HG03064 (cell line): ENCODE measurements at regions not wholly inside any gene's neighbourhood (a gene's known extent, or its start where the extent isn't known, plus 50 kb on each side); places are given as distances from the start of the nearest gene placed in this dataset.
"Not testable (repeated sequence)": the region's sequence is repeated elsewhere in the genome, so short reads cannot be mapped to it uniquely, and the experiment has no call there.

ENCODE experiments used
- ATAC-seq: cut with Tn5 transposase; IDR thresholded peaks from one replicate; pipeline ENCODE4 v1.9.1; 2021; ENCODE audit warnings: low read depth; ENCODE audit not compliant: unreplicated experiment

DNA sequence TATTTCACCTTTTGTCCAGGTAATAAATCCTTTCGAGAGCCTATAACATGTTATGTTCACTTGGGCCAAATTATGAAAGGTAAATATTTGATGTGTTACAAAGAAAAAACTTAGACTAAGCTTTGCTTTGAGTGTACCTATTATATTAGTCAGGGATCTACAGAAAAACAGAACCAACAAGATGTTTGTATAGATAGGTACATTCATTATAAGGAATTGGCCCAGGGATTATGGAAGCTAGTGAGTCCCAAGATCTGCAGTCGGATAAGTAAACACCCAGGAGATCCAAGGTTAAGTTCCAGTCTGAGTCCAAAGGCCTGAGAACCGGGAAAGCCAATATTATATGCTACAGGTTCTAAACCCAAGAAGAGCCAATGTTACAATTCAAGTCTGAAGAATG, 234.5 kb downstream of the NRIP1 start:
- ATAC-seq, result no peak

- no peak for ATAC-seq
Measured at GRCh38 chr21:14829685-14830084, 235.1 kb downstream of the NRIP1 start.

GRCh38 chr21:14827468-14827867, 237.3 kb downstream of the NRIP1 start:
- ATAC-seq, result no peak

DNA sequence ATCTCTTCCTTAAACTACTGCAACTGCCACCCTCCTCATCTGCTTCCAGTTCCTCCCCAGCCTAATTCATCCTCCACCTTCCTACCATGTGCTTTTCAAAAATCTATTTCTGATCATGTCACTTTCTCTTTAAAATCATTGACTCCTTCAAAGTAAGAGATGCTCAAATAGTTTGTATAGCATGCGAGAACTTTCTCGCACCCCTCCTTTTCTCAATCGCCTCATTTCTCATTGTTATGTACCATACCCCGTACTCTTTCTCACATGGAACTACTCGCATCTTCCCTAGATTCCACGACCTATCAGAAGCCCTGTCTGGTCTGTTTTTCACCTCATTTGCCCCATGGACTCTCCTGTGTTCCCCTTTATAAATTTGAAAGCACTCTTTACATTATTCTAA, 238.2 kb downstream of the NRIP1 start:
- no peak for ATAC-seq

DNA sequence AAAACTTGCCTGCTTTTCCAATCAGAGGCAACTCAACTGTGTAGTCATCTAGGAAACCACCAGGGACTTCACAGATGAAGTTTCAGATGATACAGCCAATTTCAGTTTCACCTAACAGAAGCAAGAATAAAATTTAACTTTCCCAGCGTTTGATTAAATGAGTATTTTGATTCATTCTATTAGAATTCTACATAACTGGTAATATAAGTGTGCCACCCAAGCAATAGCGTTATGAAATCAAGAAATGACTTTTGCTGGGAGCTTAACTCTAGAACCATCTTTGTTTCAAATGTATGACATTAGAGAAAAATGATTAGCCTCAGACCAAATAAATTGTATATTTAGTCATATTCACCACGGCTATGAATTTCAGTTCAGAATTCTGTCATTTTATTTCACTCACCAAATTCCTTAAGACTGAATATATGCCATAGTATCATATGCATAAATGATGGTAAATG, 239.3 kb downstream of the NRIP1 start:
- peak; percentile 70 for ATAC-seq

DNA sequence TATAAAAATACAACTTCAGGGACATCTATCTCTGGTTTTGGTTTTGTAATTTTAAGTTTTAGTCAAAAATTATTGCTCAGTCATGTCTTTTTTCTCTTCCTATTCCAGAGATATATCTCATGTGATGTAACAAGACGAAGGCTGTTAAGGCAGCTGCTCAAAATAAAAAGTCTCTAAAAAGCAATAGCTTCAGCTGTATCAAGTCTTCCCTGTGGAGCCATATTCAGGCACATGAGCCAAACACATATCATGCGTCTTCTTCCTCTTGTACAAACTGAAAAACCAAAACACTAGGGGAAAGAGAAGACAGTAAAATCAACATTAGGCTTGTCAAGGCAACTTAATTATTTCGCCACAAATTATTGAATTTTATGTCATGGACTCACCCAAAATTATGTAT, 240.7 kb downstream of the NRIP1 start:
- ATAC-seq, result no peak

DNA sequence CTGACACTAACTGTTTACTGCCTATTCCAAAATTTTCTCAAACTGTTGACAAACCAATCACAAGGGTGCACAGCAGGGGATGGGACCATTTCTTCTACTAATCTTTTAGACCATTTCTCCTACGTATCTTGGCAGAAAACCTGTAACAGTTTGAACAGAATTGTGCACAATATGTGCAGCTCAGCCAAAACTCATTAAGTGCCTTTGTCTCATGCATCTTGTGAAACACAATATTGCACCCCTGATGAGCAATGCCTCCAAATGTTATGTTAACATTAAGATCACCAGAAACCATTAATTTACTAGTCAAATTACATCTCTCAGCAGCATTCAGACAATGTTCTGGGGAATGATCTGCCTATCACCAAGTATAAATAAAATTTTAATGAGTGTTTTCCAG, 247.5 kb downstream of the NRIP1 start:
- no peak for ATAC-seq

DNA sequence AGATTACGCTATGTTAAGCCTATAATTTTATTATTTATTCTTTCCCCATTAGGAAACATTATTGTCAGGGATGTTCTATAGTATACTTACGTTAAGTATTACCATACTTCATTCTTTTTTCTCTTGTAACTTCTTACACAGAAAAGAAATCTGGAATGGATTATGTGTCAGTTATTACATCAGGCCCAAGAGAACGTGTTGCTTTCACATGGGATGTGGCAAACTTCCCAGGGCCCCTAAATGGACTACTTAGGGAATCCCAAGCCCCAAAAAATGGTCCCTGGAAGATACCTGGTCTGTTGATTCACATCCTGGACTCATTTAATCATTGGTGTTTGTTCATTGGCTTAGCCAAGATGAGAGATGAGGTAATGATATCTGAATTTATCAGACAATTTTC, 249.8 kb downstream of the NRIP1 start:
- no peak for ATAC-seq

DNA sequence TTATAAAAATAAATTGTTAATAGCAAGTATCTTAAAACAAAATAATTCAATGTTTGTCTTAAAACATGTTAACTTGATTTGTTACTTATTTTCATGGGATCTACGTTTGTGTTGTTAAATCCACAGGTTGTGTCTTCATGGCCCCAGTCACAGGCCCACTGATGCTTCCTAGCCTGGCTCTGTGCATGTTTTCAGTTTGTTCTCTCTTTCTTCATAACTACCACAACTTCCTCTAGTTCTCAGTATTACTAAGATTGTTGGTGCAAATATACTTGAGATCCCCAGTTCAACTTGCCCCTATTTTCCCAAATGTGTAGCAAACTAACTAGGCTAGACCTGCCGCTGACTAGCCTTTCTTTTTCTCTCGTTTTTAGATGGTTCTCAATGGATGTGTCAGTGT, 250.5 kb downstream of the NRIP1 start:
- no peak for ATAC-seq

GRCh38 chr21:14804170-14804569, 258.1 kb upstream of the SAMSN1 start:
- not testable (repeated sequence) for ATAC-seq

DNA sequence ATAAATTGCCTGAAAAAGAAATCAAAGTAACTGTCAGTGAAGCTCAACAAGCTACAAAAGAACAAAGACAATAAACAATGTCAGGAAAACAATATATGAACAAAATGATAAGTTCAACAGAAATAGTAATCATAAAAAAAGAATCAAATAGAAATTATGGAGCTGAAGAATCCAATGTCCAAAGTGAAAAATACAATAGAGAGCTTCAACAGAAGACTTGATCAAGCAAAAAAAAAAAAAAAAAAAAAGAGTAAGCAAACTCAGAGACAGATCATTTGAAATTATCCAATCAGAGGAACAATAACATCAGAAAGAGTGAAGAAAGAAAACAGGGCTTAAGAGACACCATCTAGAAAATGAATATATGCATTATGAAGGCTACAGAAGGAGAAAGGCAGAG, 251.4 kb upstream of the SAMSN1 start:
- no peak for ATAC-seq

DNA sequence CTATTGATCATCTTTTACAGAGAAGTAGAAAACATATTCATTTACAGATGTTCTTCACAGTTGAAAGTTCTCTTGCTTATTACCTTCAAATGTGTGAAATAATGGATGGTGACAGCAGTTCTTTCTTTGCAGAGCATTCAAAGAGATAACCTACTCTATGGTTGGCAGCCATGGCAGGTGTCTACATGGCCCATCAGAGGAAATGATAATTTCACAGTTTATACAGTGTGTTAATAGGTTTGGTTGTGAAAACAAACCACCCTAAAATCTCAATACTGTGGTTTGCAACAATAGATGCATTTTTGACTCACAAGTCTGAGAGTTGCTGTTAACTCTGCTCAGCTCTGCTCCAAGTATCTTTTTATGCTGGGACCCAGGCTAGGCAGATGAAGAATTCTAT, 241.2 kb upstream of the SAMSN1 start:
- ATAC-seq, result no peak

DNA sequence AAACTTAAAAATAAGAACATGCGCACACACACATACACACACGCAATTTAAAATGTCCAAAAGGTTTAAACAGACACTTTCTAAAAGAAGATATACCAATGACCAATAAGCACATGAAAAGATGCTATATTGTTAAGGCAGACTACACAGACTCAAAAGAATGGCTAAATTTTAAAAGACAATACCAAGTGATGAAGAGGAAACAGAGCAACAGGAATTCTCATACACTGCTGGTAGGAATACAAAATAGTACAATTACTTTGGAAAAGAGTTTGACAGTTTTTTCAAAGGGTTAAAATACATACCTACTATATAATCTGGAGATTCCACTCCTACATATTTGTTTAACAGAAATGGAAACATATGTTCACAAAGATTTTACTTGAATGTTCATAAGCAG, 239.6 kb upstream of the SAMSN1 start:
- ATAC-seq, result no peak

DNA sequence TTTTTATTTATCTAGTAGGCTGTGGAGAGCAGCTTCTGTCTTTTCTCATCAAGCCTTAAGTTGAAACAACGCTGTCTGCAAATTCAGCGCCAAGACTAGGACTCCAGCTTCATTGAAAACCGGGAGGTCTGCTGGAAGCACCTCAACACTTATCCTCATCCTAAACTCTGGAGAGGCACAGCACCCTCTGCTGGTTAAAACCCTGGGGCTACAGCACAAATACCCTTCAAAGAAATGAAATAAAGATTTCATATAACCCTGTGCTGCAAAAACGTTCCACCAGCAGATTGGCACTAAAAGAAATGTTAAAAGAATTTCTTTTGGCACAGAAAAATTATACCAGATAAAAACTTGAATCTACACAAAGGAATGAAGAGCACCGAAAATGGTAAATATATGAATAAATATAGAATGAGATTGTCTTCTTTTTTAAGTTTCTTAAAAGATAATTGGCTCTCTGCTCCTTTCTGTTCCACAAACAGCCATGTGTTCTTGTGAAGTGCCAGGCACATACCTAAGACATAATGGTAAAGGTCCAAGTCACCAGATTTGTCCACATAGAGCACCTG, 227.7 kb upstream of the SAMSN1 start:
- no peak for ATAC-seq

DNA sequence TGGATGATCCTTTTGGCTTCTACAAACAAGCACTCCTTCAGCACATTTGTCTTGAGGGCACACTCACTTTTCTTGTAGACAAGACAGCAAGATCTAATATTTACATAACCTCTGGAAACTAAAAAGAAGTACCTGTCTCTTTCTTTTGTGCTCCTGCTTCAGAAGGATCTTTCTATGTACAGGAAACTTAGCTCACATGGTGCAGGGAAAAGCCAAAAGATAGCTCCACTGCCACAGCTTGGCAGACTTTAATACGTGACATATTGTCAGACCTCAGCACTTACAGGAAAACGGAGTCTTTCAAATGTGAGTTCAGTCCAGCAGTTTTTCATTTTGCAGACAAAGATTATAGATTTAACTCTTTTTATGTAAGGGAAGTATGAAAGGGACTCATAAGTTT, 225.5 kb upstream of the SAMSN1 start:
- no peak for ATAC-seq

- ATAC-seq, result no peak
Measured at GRCh38 chr21:14768042-14768441, 221.9 kb upstream of the SAMSN1 start.

DNA sequence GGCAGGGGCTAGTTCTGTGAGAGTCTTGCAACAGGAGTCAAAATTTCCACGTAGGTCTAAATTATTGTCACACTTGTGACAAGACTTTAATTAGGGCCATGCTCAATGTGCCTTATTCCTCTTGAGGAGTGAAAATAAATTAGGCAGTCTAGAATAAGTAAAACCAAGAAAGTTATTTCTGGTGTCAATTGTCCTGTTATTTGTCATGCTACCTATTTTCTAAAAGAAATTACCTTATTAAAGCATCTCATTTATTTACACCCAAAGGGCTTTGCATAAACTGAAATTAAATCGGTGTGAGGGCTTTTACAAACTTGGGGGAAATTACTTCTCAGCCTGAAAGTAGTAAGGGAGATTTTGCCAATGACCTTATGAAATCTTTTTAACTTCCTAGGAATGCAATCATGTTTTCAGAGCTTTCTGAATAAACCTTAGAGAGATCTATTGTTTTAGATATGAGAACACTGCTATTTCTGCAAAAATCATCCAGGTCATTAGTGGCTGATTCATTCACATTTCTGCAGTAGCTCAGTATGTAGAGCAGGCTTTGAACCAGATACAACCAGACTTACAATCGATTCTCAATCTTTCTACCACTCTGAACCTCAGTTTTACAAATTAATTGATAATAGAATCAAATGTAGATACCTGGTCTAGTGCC, 221.2 kb upstream of the SAMSN1 start:
- ATAC-seq, result no peak

GRCh38 chr21:14766241-14766640, 220.1 kb upstream of the SAMSN1 start:
- ATAC-seq, result no peak

GRCh38 chr21:14763695-14764064, 217.6 kb upstream of the SAMSN1 start:
- peak; percentile 22 for ATAC-seq

- ATAC-seq, result peak; percentile 97
Measured at GRCh38 chr21:14762734-14763694, 216.9 kb upstream of the SAMSN1 start.

DNA sequence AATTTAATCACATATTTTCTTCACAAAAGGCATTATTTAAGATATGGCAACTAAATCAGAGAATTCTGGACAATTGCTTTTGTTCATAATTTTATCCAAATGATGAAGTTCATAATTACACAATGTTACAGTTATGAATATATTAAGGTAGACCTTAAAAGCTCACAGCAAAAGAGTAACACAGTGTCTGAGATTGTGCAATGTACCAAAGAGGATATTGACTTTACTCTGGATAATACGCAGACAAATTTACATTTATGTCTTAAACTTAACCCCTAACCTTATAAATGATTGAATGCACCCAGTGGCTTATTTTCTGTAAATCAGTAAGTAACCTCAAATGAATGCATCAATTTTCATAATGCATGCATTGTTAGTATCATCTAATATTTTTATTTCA, 216.2 kb upstream of the SAMSN1 start:
- ATAC-seq, result no peak

GRCh38 chr21:14759285-14759684, 213.2 kb upstream of the SAMSN1 start:
- no peak for ATAC-seq
